Esophagus muscularis mucosa (tissue), 4 donors: ENCODE measurements at regions not wholly inside any gene's neighbourhood (a gene's known extent, or its start where the extent isn't known, plus 50 kb on each side); places are given as distances from the start of the nearest gene placed in this dataset.

ENCODE experiments used
- EP300 ChIP-seq: sonication (generic); formaldehyde crosslinking; IDR thresholded peaks from one replicate; pipeline ENCODE4 v1.6.1; 2017; ENCODE audit warnings: antibody characterized with exemption
- POLR2A ChIP-seq: fragments of 450-650 bp; IDR thresholded peaks from one replicate; pipeline ENCODE4 v1.6.1; 2017; ENCODE audit warnings: antibody characterized with exemption, moderate library complexity, mild to moderate bottlenecking, low read depth
- POLR2AphosphoS5 ChIP-seq, 2 donors: sonication (generic); formaldehyde crosslinking; IDR thresholded peaks; one replicate each; pipeline ENCODE4 v1.6.1; 2017; ENCODE audit warnings: antibody characterized with exemption in 2 of 2
- TF ChIP-seq, protein P1 (sequence below), 3 experiments: fragments of 200-600 bp in 2 of 3; fragments of 450-650 bp in 1 of 3; sonication (generic) in 2 of 3; IDR thresholded peaks; one replicate each; pipeline ENCODE4 v1.5.1; 2017 to 2019; ENCODE audit warnings: antibody characterized with exemption in 3 of 3, mild to moderate bottlenecking in 2 of 3, moderate library complexity in 1 of 3

DNA sequence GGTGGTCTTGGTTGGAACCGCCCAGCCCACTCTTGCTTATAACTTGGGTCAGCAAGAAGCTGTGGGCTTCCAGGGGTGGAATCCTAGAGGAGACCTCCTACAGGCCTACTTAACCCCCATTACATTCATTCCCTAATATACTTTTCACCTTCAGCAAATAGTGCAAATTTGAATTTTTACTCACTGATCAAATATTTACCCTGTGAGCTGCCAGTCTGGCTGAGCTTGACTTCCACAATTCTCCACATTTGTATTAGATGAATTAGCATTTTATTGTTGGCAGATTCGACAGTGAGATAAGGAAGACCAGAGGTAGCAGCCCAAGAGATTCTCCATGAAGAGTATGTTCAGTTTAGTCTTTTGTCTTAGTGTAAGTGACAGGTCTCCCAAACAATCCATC lies 199.6 kb downstream of the BCOR start:
- TF ChIP-seq, protein P1, sequence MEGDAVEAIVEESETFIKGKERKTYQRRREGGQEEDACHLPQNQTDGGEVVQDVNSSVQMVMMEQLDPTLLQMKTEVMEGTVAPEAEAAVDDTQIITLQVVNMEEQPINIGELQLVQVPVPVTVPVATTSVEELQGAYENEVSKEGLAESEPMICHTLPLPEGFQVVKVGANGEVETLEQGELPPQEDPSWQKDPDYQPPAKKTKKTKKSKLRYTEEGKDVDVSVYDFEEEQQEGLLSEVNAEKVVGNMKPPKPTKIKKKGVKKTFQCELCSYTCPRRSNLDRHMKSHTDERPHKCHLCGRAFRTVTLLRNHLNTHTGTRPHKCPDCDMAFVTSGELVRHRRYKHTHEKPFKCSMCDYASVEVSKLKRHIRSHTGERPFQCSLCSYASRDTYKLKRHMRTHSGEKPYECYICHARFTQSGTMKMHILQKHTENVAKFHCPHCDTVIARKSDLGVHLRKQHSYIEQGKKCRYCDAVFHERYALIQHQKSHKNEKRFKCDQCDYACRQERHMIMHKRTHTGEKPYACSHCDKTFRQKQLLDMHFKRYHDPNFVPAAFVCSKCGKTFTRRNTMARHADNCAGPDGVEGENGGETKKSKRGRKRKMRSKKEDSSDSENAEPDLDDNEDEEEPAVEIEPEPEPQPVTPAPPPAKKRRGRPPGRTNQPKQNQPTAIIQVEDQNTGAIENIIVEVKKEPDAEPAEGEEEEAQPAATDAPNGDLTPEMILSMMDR (IDR thresholded peaks at IDR 0.05) = no peak
- TF ChIP-seq POLR2AphosphoS5 (IDR thresholded peaks at IDR 0.05) (no peak), POLR2A (no peak), EP300 (no peak)
